PFSK-1 (cell line): ENCODE measurements at regions not wholly inside any gene's neighbourhood (a gene's known extent, or its start where the extent isn't known, plus 50 kb on each side); places are given as distances from the start of the nearest gene placed in this dataset.

Experiments
- FOXP2 ChIP-seq: optimal IDR thresholded peaks from 2 replicates; pipeline ENCODE3; 2011; ENCODE audit warnings: borderline replicate concordance, control low read depth, inconsistent platforms; ENCODE audit not compliant: insufficient read depth; ENCODE audit errors: extremely low read length, extremely low read depth
- POLR2AphosphoS5 ChIP-seq: IDR thresholded peaks from 2 replicates; pipeline ENCODE4 v1.6.1; 2012; ENCODE audit warnings: low read depth, mild to moderate bottlenecking, control low read depth, low read length, moderate library complexity
- REST ChIP-seq, 2 experiments: IDR thresholded peaks; 2 replicates each; pipeline versions ENCODE4 v1.6.1 to v1.8.0; 2011 to 2012; ENCODE audit warnings: low read depth in 2 of 2, low read length in 2 of 2, control low read depth in 1 of 2, inconsistent platforms in 1 of 2, mild to moderate bottlenecking in 1 of 2, moderate library complexity in 1 of 2; ENCODE audit not compliant: insufficient read depth in 1 of 2
- SIN3A ChIP-seq: IDR thresholded peaks from 2 replicates; pipeline ENCODE4 v1.6.1; 2012; ENCODE audit warnings: mild to moderate bottlenecking, low read length, moderate library complexity, borderline replicate concordance; ENCODE audit not compliant: insufficient read depth
- TAF1 ChIP-seq: IDR thresholded peaks from 2 replicates; pipeline ENCODE4 v1.6.1; 2012; ENCODE audit warnings: low read length, control low read depth, borderline replicate concordance; ENCODE audit not compliant: insufficient read depth

- no peak for TF ChIP-seq POLR2AphosphoS5
- no peak for TF ChIP-seq SIN3A
- no peak for TF ChIP-seq FOXP2
These were observed 239.3 kb downstream of the IRS1 start for GRCh38 chr2:226560325-226560724.

DNA sequence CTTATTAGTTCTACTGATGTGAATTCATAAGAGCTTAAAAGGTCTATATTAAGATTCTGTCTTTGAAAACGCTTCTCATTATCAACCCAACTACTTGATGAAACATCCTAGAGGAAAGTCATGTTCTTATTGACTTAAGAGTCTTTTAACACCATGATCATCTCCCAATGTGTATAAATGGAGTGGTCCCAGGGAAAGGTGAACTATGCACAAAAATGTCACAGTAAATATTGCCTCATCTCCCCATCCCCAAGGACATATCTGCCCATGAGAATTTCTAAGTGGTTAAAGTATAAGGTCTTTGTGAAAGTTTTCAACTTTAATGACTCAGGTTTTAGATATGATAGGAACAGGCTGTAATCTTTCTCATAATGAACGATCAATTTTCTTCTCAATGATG lies 240.1 kb downstream of the IRS1 start:
- no peak for TF ChIP-seq FOXP2

DNA sequence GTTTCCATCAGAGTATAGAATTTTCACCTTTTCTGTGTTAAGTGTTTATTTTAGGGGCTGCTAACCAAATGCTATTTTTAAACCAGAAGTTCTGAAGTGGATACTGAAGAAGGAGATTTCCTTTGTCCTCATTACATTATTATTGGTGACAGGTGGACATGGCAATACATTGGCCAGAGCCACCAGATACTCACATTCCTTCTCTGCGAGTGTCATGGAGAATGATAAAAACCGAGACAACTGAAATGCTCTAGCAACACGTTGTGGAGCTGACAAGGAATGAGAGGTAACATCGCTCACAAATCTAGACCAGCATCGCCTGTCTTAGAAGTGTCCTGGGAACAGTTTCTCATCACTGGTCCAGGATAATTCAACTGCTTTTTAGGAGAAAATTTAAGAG lies 241.2 kb downstream of the IRS1 start:
- TF ChIP-seq SIN3A (no peak), POLR2AphosphoS5 (no peak), REST (IDR thresholded peaks at IDR 0.05; ENCODE audit: insufficient read depth in 1 of 2, low read depth in 2 of 2, low read length in 2 of 2) (no peak), FOXP2 (no peak), TAF1 (no peak)

GRCh38 chr2:226556050-226556449 lies 243.6 kb downstream of the IRS1 start:
- TF ChIP-seq FOXP2 (no peak), POLR2AphosphoS5 (no peak), SIN3A (no peak), TAF1 (no peak), REST (IDR thresholded peaks at IDR 0.05; ENCODE audit: insufficient read depth in 1 of 2, low read depth in 2 of 2, low read length in 2 of 2) (no peak)

DNA sequence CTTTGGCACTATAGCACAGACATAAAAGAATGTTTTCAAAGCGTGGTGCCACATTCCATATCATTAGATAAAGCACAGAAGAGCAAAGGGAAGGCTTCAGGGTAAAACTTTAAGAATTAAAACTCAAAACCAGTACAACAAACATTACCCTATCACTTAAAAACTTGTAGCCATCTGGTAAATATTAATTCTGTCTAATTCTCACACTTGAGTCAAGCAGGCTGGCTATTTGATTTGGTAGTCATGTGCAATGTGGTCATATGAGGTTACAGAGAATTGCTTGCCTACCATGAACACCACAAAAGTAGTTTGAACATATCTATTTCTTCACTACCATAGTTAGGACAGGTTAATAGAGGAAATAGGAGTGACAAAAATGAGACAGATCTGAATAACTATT lies 244.9 kb downstream of the IRS1 start:
- no peak for TF ChIP-seq SIN3A
- TF ChIP-seq POLR2AphosphoS5, result no peak
- no peak for TF ChIP-seq REST (IDR thresholded peaks at IDR 0.05; ENCODE audit: insufficient read depth in 1 of 2, low read depth in 2 of 2, low read length in 2 of 2)
- no peak for TF ChIP-seq FOXP2

GRCh38 chr2:226553333-226553732 lies 246.3 kb downstream of the IRS1 start:
- TF ChIP-seq POLR2AphosphoS5, result no peak
- TF ChIP-seq SIN3A, result no peak
- no peak for TF ChIP-seq FOXP2
- TF ChIP-seq REST (IDR thresholded peaks at IDR 0.05; ENCODE audit: insufficient read depth in 1 of 2, low read depth in 2 of 2, low read length in 2 of 2), result no peak
- TF ChIP-seq TAF1, result no peak
